A673 (cell line): ENCODE measurements at regions not wholly inside any gene's neighbourhood (a gene's known extent, or its start where the extent isn't known, plus 50 kb on each side); places are given as distances from the start of the nearest gene placed in this dataset.
"Not testable (repeated sequence)": the region's sequence is repeated elsewhere in the genome, so short reads cannot be mapped to it uniquely, and the experiment has no call there.

ENCODE experiments used
- BruUV-seq: library from RNA; stranded (reverse); fragments of 400-500 nt; replicated peaks from 2 replicates; lab custom pipeline; 2021; lab: Mats Ljungman, UMichigan
- CTCF ChIA-PET: fragments of 300-600 bp; sonication (Branson Sonifier 250); formaldehyde crosslinking; loops from one replicate; lab custom pipeline; 2022; ENCODE audit warnings: antibody characterized with exemption; lab: Charles Lee
- POLR2A ChIA-PET: fragments of 300-600 bp; sonication (Branson Sonifier 250); formaldehyde crosslinking; loops from one replicate; lab custom pipeline; 2022; ENCODE audit warnings: antibody characterized with exemption; ENCODE audit not compliant: low non-redundant PET; lab: Charles Lee
- DNase-seq: peaks from one replicate; pipeline ENCODE4 v3.0.0-alpha.2; 2015; ENCODE audit warnings: low spot score
- H3K27ac ChIP-seq: fragments of 200-600 bp; sonication (generic); 2 replicates; pipeline ENCODE4 v1.5.1; 2016; ENCODE audit warnings: mixed run types, low read depth, mild to moderate bottlenecking, mixed read lengths, antibody characterized with exemption, low read length; ENCODE audit not compliant: poor library complexity, severe bottlenecking
- H3K27me3 ChIP-seq: fragments of 200-600 bp; sonication (generic); replicated peaks from 2 replicates; pipeline ENCODE4 v1.6.1; 2017; ENCODE audit warnings: mixed run types, low read depth, mild to moderate bottlenecking, mixed read lengths, antibody characterized with exemption, low read length; ENCODE audit not compliant: insufficient read depth, poor library complexity
- H3K36me3 ChIP-seq: fragments of 200-600 bp; sonication (generic); 2 replicates; pipeline ENCODE4 v1.6.1; 2016; ENCODE audit warnings: mixed run types, mild to moderate bottlenecking, mixed read lengths, antibody characterized with exemption, low read length; ENCODE audit not compliant: insufficient read depth, poor library complexity, severe bottlenecking
- H3K4me1 ChIP-seq: fragments of 200-600 bp; sonication (generic); 2 replicates; pipeline ENCODE4 v1.6.1; 2017; ENCODE audit warnings: mixed run types, mild to moderate bottlenecking, mixed read lengths, antibody characterized with exemption, low read length; ENCODE audit not compliant: insufficient read depth, poor library complexity, severe bottlenecking
- H3K4me3 ChIP-seq: fragments of 200-600 bp; sonication (generic); 2 replicates; pipeline ENCODE4 v1.5.1; 2016; ENCODE audit warnings: low read depth, mixed run types, mild to moderate bottlenecking, mixed read lengths, low read length; ENCODE audit not compliant: poor library complexity, severe bottlenecking
- H3K9me3 ChIP-seq: fragments of 200-600 bp; sonication (generic); 2 replicates; pipeline ENCODE4 v1.6.1; 2016; ENCODE audit warnings: mixed run types, low read depth, mild to moderate bottlenecking, mixed read lengths, antibody characterized with exemption, low read length; ENCODE audit not compliant: poor library complexity, severe bottlenecking
- EZH2 ChIP-seq: fragments of 200-600 bp; sonication (generic); IDR thresholded peaks from 2 replicates; pipeline ENCODE4 v1.6.1; 2017; ENCODE audit warnings: borderline replicate concordance, low read depth, mild to moderate bottlenecking, mixed read lengths, antibody characterized with exemption, low read length; ENCODE audit not compliant: poor library complexity, severe bottlenecking
- intact Hi-C: fragments of 100-400 bp; cut with micrococcal nuclease; formaldehyde crosslinking; loops from one replicate; pipeline ENCODE4 v1.10.0; 2022; ENCODE audit not compliant: unreplicated experiment
- TF ChIP-seq, protein P1 (sequence below): fragments of 300-800, 200-600 bp; sonication (generic); conservative IDR thresholded peaks from 2 replicates; pipeline ENCODE4 v1.5.1; 2017; ENCODE audit warnings: low read depth, mild to moderate bottlenecking, antibody characterized with exemption, low read length, moderate library complexity, mixed read lengths

DNA sequence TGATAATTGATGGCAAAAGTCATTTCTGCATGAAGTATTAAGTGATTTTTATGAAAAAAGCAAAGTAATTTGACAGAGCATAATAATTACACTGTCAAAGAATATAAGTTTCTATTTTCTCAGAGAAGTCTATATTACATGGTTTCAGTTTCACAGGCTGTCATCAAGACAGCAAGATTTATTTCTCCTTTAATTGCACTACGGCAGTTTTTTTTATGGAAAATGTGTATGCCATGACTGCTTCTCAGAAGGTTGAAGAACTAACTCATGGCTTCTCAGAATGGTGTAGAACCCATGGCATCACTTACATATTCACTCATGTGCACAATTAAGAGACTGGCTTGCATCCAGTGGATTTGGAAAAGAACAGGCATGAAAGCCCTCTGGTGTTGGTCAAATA lies 870.3 kb upstream of the SORCS1 start:
- Histone ChIP-seq H3K36me3 (no peaks in the 10 kb centered on the region), H3K4me3 (no peak overlapping the region), H3K27ac (no peak overlapping the region), H3K27me3 (no peaks in the 10 kb centered on the region), H3K9me3 (no peaks in the 10 kb centered on the region), H3K4me1 (no peaks in the 10 kb centered on the region)
- ChIA-PET CTCF (no interaction called here), POLR2A (no interaction called here)
- DNase-seq: no peak
- intact Hi-C loops: no loop called here
- no peak for TF ChIP-seq EZH2
- TF ChIP-seq, protein P1, sequence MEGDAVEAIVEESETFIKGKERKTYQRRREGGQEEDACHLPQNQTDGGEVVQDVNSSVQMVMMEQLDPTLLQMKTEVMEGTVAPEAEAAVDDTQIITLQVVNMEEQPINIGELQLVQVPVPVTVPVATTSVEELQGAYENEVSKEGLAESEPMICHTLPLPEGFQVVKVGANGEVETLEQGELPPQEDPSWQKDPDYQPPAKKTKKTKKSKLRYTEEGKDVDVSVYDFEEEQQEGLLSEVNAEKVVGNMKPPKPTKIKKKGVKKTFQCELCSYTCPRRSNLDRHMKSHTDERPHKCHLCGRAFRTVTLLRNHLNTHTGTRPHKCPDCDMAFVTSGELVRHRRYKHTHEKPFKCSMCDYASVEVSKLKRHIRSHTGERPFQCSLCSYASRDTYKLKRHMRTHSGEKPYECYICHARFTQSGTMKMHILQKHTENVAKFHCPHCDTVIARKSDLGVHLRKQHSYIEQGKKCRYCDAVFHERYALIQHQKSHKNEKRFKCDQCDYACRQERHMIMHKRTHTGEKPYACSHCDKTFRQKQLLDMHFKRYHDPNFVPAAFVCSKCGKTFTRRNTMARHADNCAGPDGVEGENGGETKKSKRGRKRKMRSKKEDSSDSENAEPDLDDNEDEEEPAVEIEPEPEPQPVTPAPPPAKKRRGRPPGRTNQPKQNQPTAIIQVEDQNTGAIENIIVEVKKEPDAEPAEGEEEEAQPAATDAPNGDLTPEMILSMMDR: no peak
- BruUV-seq: no TSS peak

DNA sequence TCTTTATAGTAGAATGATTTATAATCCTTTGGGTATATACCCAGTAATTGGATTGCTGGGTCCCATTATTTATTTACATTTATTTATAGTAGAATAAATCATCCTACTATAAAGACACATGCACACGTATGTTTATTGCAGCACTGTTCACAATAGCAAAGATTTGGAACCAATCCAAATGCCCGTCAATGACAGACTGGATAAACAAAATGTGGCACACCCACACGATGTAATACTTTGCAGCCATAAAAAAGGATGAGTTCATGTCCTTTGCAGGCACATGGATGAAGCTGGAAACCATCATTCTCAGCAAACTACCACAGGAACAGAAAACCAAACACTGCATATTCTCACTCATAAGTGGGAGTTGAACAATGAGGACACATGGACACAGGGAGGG lies 869.0 kb upstream of the SORCS1 start:
- H3K27me3 ChIP-seq, H3K4me1 ChIP-seq, intact Hi-C loops, H3K4me3 ChIP-seq, BruUV-seq, H3K9me3 ChIP-seq, CTCF ChIA-PET, POLR2A ChIA-PET, H3K36me3 ChIP-seq, H3K27ac ChIP-seq, DNase-seq: not testable (repeated sequence)

DNA sequence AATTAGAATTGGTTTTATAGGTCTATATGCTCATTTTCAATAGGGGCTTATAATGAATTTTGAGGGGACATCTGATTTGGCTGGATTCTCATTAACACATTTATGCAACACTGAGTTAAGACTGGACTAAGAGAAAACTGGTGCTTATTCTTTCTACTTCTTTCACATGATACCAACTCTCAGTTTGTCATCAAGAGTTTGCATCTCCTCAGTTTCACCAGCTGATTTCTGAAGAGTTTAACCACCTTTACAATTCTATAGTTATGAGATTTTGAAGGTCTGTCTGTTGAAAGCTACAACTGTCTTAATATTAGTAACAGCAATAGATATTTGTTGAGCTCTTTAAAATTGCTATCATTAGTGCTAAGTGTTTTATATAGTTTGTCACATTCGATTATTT lies 867.0 kb upstream of the SORCS1 start:
- Histone ChIP-seq H3K27ac (no peak overlapping the region), H3K36me3 (no peaks in the 10 kb centered on the region), H3K9me3 (no peaks in the 10 kb centered on the region), H3K4me1 (no peaks in the 10 kb centered on the region), H3K27me3 (no peaks in the 10 kb centered on the region), H3K4me3 (no peak overlapping the region)
- intact Hi-C loops: no loop called here
- DNase-seq: no peak
- CTCF ChIA-PET: no interaction called here
- BruUV-seq: no TSS peak
- POLR2A ChIA-PET: no interaction called here
- TF ChIP-seq, protein P1: no peak
- TF ChIP-seq EZH2: no peak

DNA sequence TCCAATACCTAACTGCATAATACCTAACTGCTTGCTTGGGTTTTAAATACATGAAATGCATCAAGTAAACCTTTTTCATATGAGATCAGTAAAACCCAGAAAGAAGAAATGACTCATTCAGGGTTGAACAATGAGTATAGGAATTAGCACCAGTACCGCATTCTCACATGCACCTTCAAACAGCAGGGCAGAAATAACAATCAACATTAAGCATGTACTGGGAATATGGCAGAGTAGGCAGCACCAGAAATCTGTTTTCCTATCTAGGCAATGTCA lies 850.3 kb upstream of the SORCS1 start:
- intact Hi-C loops: no loop called here
- Histone ChIP-seq H3K36me3 (no peaks in the 10 kb centered on the region), H3K4me3 (no peak overlapping the region), H3K27ac (no peak overlapping the region), H3K27me3 (no peaks in the 10 kb centered on the region), H3K9me3 (no peaks in the 10 kb centered on the region), H3K4me1 (no peaks in the 10 kb centered on the region)
- no peak for DNase-seq
- POLR2A ChIA-PET: no interaction called here
- BruUV-seq: no TSS peak
- TF ChIP-seq EZH2: no peak
- TF ChIP-seq, protein P1: no peak
- CTCF ChIA-PET: no interaction called here
